Testis (tissue), 2 donors: ENCODE measurements at regions not wholly inside any gene's neighbourhood (a gene's known extent, or its start where the extent isn't known, plus 50 kb on each side); places are given as distances from the start of the nearest gene placed in this dataset.

ENCODE experiments used
- POLR2A ChIP-seq: fragments of 450-650 bp; IDR thresholded peaks from one replicate; pipeline ENCODE4 v1.6.1; 2017; ENCODE audit warnings: antibody characterized with exemption, mild to moderate bottlenecking, moderate library complexity
- TF ChIP-seq, protein P1 (sequence below), 3 experiments: fragments of 450-650 bp in 2 of 3; fragments of 200-600 bp in 1 of 3; sonication (generic) in 1 of 3; IDR thresholded peaks; one replicate each; pipeline ENCODE4 v1.5.1; 2016 to 2019; ENCODE audit warnings: antibody characterized with exemption in 3 of 3, mild to moderate bottlenecking in 2 of 3, moderate library complexity in 1 of 3

DNA sequence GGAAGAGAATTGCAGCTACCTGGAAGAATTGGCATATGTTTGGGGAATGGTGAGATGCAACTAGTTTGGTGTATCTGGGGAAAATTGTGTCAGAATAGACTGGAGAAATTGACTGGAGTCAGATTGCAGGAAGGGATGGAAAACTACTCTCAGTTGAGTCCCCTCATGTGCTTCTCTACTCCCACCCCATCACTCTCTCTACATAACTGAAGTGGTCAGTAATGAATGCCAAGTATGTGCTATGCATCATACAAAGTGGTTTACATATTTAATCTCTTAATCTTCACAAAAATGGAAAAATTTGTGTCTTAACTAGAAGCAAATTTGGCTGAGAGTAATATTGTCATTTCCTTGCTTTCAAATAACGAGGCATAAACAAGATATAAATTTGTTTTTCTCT is 146.4 kb upstream of the TNC start:
- TF ChIP-seq, protein P1, sequence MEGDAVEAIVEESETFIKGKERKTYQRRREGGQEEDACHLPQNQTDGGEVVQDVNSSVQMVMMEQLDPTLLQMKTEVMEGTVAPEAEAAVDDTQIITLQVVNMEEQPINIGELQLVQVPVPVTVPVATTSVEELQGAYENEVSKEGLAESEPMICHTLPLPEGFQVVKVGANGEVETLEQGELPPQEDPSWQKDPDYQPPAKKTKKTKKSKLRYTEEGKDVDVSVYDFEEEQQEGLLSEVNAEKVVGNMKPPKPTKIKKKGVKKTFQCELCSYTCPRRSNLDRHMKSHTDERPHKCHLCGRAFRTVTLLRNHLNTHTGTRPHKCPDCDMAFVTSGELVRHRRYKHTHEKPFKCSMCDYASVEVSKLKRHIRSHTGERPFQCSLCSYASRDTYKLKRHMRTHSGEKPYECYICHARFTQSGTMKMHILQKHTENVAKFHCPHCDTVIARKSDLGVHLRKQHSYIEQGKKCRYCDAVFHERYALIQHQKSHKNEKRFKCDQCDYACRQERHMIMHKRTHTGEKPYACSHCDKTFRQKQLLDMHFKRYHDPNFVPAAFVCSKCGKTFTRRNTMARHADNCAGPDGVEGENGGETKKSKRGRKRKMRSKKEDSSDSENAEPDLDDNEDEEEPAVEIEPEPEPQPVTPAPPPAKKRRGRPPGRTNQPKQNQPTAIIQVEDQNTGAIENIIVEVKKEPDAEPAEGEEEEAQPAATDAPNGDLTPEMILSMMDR (IDR thresholded peaks at IDR 0.05) = no peak
- no peak for TF ChIP-seq POLR2A
